ENCODE measurements at regions not wholly inside any gene's neighbourhood (a gene's known extent, or its start where the extent isn't known, plus 50 kb on each side); places are given as distances from the start of the nearest gene placed in this dataset.

DNA sequence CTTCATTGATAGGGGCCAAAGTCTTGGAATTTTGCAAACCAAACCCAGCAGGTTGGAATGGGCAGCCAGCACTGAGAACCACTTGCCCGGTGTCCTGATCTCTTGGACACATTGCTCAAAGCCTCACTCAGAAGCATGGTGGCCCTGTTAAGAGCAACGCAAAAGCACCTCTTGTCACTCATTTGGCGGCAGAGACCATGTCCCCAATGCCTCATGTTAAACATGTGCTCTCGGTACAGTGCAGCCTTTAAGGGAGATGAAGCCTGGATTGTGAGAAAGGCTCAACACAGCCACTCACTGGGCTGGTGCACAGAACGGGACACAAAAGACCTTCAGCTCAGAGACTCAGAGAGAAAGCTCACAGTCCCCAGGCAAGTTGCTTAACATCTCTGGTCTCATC is 298.4 kb upstream of the PRDM1 start:
- no peak for FAIRE-seq

DNA sequence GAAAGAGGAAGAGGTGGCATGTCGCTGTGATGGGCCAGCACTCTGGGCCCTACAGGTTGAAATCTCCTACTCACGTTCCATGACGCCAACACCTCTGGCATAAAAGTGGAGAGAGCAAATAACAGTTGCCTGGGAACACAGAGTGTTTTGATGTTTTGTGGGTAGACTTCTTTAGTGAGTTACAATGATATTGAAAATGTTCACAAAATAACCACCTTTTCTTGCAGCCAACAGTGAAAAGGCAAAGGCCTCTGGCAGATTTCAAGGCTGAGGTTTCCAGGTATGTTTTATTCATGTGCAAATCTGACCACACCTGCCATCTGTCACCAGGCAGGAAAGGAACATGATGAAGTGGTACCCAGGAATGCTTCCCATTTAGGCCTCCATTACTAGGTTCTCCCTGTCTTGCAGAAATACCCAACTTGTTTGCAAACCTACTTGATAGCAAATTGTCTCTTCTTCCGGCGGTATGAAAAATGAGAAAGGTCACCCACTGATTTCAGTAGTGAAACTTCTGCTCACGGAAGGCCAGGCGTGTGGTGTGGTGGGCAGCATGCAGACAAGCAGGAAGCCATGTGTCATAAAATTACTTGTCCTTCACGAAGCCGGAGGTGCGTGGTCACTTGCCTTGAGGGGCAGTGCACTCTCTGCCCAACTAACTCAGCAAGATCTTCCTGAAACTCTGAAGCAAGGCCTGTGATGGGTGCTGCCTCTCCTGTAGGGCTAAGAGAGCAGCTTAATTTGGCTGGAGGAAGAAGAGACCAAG is 299.1 kb upstream of the PRDM1 start:
- no peak for FAIRE-seq

DNA sequence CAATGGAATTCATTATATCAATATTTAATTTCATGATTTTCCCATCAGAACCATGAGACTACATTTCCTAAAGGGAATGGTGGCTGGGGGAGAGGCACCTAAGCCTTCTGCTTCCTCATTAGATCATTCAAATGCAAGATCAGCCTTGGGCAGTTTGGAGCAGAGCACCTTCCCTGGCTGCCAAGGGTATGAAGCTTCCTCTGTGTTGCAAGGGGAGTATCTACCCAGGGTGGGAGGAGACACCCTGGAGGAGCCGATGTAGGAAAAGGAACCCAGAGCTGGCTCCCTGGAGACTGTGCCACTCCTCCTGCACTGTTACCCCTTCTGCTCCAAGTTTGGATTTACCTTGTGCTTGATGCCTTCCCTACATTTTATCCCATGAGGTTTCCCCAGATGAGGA is 299.7 kb upstream of the PRDM1 start:
- no peak for FAIRE-seq

DNA sequence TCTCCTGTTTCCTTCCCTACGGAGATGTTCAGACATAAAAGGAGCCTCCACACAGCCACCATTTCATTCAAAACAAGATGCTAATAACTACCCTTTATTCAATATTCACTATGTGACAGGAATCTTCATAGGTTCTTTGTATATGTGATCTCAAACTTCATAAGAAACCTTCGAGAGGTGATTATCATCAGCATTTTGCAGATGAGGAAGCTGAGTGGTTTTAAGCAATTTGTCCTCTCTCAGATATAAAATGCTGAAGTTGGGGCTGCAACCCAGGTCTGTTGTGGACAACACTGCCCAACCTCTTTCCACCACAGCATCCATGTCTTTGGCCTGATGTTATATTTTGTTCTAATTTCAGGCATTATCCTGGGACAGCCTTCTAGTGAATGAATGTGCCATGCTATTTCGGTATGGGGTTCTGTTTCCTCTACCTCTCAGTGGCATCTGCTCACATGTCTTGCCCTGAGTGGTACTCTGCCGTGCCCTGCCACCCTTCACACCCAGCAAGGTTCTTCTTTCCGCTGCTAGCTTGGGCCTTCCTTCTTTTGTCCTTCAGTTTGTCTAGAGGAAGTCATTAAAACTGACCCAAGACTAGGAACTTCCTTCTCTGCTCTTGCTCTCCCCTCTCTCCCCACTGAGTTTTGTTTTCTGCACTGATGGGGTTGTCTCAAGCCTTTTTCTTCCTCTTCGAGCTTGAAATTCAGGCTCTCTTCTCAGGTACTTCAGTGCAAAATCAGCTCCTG is 300.9 kb upstream of the PRDM1 start:
- FAIRE-seq: no peak

DNA sequence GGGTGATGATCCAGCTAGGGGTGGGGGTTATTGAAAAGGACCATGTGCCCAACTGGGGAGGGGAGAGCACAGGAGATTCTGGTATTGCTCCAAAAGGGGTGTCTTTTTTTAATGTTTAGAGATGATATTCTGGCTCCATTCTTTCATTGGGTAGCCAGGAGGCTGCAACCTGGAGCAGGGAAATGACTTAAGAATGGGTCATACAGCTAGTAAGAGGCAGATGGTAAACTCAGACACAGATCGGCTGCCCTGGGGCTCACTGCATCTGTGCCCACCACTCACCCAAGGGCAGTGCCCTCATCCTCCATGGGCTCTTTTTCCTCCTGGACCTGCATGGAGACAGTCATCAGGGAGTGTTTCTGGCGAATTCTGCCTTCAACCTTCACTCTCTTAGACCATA is 302.0 kb upstream of the PRDM1 start:
- FAIRE-seq: no peak

DNA sequence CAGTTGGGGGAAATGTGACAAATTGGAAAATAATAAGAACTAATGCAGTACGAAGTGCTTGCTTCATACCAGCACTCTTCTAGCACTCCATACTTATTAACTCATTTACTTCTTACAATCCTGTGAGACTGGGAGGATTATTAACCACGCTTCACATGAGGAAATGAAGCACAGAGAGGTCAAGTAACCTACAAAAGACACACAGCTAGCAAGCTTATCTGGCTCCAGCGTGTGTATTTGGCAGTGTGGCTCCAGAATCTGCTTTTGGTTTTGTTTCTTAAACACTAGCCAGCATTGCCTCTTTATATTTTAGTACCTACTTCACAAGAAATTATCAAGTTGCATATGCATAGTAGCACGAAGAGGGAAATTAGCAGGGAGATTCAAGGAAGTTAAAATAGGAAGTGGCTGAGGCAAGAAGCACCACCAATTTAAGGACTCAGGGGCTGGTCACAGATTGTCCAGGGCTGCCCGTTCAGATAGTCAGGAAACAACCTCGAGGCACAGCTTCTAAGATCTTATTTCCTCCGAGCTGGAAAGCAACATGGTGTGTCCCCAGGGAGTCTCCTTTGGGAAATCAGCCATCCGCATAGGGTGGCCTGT is 302.7 kb upstream of the PRDM1 start:
- FAIRE-seq: no peak

DNA sequence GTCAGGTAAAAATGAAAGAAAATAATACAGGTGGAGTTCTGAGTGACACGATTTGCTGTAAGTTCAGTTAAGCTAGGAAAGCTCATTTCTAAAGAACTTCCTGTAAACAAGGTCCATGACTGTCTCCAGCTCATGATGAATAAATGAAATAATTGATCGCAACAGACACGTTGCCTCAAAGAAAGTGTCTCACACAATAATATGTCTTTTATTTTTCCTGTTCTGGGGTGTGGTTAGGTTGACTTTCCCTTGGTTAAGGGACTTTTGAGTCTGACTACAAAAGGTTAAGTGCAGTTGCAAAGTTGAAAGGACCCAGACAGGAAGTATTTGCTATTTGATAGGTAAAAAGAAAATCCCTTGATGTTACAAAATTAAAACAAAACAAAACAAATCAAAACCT is 304.2 kb upstream of the PRDM1 start:
- FAIRE-seq: no peak

DNA sequence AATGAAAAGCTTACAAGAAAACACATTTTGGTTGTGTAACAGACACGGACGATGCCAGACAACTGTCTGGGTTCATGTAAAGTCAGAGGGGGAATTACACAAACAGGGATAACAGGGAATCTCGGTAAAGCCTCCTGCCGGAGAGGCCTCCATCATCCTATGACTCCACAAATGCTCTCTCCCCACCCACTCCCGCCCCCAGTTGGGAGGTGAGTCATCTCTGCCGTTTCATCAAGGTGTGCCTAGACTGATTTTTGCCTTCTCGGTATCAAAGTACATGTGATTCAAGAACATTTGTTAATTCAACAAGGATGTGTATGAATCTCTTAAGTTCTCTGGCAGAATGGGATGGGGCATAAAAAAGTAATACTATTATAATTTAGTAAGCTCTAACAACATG is 304.9 kb upstream of the PRDM1 start:
- FAIRE-seq: no peak

DNA sequence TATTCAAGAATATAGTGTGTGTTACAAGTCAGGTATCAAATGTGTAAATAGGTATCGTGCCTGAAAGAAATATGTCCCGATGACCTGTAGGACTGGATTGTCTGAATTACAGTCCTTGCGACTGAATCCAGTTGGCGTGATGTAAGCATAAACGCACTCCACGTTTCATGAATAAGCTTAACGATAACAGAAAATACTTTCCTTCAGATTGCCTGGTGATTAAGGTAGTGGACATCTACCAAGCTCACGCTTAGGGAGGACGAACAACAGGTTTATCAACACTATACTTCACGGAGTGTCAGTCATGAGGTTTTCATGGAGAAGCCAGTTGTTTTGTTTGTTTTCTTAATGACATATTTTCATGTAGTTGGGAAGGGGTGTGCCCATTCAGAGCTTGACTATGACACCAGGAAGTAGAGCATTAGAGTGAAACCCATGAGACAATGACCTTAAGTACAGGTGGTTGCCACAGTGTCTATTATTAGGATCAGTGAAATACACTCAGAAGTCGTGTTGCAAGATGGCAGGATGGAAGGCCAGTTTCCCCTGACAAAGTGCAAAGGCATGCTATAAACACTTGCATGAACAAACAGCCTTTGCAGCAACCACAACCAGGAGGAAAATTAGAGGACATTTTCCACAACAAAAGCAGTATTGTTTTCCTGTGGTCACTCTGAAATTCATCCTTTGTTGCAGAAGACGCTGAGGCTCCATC is 305.8 kb upstream of the PRDM1 start:
- FAIRE-seq: no peak

DNA sequence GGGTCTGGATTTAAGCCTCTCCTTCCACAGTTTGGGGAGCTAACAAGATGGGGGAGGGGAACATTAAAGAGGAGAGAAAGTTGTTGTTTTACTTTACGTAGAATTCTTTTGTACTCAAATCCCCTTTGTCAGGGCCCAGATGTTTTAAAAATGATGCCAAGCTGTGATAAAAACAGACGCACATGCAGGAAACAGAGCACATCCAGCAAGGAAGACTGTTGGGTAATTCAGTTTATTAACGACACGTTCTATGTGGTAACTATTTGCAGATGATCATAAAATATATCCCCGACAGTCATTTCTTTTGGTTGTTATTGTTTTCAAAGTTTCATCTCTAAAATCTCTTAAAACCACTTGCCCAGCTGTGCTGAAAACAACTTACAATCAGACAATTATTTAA is 307.0 kb upstream of the PRDM1 start:
- no peak for FAIRE-seq

DNA sequence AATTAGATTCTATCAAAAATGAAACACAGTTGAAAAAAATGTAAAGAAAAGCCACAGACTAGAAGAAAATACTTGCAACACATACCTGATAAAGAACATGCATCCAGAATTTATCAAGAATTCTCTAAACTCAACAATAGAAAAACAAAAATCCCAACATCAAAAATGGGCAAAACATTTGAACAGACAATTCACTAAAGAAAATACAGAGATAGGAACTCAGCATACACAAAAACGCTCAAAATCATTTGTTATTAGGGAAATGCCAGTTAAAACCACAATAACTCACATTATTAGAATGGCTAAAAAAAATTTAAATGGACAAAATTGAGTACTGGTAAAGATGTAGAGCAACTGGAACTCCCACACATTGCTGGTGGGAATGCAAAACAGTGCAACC is 311.0 kb upstream of the PRDM1 start:
- FAIRE-seq: peak; percentile 10

DNA sequence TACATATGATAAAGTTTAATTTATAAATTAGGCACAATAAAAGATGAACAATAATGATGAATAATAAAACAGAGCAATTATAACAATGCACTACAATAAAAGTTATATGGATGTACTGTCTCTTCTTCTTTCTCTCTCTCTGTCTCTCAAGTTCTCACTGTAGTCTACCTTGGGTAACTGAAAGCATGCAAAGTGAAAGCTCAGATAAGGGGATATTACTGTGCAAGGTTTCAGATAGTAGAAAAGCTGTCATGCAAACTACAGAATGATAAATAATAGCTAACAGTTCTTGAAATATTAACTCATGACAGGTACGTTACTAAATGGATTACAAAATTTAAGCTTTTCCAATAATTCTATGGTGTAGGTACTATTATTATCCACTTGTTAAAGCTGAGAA is 311.9 kb upstream of the PRDM1 start:
- no peak for FAIRE-seq

DNA sequence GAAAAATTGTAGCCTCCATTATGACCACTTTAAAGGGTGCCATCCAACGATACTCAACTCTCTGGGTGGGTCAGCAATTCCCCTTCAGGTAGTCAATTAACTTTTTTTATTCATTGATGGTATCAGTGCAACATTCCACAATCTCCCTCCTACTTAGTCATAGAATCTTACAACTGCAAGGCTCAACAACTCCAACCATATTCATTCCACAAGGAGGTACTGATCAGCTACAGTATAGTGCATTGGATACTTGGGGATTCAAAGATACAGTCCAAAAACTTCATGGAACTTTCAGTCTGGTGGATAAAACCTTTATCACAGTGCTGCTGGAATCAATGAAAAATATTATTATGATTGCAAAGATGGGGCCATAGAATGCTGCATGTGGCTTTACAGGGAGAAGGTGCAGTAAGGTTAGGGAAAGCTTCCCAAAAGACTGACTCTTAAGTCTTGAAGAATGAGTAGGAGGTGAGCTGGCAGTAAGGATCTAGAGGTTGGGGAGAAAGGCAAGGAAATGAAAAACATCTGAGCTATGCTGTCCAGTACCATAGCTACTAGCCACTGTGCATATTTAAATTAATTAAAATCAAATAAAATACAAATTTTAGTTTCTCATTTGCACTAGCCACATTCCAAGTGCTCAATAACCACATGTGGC is 314.7 kb upstream of the PRDM1 start:
- no peak for FAIRE-seq

DNA sequence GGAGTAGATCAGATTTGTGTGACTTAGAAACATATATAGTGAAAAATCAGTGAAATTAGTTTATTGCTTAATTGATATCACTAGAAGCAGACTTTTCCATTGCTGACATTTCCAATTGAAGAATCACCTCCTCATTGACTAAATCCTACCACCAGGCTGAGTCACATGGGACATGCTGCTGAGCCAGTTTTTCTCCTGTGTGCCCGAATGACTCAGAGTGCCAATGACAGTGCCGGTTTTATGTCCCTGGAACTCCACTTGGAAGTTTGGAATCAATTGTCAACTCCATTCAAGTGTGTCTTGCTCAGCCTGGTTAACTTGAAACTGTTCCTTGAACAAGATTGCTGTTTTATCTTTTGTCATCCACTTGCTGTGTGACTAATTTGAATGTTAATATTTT is 316.1 kb upstream of the PRDM1 start:
- no peak for FAIRE-seq

DNA sequence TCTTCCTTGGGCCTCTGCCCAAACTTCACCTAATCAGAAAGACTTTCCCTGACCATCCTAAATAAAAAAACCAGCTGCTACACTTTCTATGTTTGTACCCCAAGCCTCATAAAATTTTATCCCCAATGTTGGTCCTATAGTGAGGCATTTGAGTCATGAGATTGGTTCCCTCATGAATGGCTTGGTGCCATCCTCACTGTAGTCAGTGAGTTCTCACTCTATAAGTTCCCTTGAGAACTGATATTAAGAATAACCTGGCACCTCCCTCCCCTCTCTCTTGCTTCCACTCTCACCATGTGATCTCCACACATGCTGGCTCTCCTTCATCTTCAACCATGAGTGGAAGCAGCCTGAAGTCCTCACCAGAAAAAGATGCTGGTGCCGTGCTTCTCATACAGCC is 316.9 kb upstream of the PRDM1 start:
- FAIRE-seq: no peak

DNA sequence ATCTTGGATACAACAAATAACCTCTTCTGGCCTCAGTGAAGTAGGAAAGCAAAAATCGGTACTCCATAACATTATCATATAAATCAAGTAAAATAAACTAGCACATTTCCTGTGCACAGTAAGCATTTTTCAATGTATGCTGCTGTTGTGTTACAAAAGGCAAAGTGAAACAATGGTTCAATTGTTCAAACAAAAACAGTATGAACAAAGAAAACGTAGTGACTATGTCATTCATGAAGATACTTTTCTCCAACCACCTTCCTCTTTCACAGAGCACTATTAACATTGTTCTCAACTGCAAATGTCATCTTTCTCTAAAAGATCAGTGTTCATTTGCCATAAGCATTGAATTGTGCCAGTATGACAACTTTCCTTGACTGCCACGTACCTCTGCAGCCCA is 318.6 kb upstream of the PRDM1 start:
- FAIRE-seq: no peak

DNA sequence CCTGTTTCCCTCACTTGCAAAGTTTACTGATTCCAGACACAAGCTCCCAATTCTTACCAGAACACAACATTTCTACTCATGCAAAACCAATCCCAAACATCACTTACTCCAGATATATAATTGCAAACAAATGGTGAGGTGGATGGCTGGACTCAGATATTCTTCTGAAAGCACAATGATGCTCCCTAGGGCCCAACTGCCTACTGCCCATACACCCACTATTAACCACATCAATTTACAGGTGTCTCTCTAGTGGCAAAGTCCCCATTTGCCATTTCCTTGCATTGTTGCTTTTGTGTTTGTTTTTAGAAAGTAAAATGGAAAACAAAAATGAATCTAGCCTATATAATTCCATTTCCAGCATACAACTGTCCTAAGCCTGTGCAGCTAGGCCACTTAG is 320.9 kb upstream of the PRDM1 start:
- no peak for FAIRE-seq

DNA sequence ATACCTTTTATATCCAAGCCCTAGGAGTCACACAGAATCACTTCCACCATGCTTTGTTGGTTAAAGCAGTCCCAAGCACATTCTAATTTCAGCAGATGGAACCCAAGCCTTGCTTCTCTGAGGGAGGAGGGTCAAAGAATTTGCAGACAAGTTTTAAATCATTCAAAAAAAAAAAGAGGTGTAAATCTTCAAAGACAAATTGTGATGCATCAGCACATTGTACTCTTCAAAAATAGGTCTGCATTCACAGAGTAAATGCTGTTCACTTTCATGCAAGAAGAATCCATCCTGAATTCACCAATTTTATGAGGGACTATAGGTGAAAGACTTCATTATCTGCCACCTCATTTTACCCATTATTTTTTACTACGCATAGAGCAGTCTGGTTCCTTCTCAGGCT is 321.8 kb upstream of the PRDM1 start:
- no peak for FAIRE-seq

DNA sequence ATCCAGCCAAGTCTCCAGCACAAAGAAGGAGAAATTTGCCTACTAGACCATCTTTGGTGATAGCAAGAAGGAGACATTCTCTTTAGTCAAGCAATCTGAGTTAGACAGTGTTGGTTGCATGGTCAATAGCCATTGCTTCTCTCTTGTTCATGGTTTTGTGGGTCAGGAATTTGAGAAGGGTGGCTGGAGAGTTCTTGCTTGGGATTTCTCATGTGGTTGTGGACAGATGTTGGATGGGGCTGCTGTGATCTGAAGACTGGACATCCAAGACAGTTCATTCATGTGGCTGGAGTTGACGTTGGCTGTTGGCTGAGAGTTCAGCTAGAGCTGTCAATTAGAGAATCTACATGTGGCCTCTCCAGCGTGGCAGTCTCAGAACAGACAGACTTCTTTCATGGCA is 322.3 kb upstream of the PRDM1 start:
- FAIRE-seq: no peak

DNA sequence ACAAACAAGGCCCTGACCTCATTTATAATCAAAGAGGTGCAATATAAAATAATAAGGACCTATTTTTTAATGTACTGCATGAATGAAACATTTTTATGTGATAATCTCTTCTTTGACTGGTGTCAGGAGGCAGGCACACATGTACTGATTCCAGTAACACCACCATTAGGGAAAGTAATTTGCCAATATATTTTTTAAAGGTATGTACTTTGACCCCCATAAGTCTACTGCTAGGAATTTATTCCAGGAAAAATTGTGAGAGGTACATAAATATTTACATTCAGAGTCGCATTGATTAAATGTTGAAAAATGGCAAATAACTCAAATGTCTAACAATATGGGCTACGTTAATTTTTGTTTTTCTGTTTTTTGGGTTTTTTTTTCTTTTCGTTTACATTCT is 325.4 kb upstream of the PRDM1 start:
- FAIRE-seq: no peak

DNA sequence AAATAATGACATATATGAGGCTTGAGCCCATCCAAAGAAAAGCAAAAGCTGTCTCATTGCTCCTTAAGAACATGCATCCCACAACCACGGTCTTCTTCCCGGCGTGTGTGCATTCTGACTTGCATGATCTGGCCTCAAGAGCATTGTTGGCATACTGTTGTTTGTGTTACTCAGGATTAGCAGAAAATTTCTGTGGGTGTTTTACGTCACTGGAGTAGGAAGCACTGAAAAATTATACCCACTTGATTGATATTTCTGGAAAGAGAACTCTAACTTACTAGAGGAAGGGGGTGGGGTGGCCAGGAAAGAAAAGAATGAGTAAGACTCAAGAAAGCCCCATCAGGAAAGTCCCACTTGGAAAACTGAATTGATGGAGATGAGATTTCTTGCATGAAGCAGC is 326.2 kb upstream of the PRDM1 start:
- no peak for FAIRE-seq

DNA sequence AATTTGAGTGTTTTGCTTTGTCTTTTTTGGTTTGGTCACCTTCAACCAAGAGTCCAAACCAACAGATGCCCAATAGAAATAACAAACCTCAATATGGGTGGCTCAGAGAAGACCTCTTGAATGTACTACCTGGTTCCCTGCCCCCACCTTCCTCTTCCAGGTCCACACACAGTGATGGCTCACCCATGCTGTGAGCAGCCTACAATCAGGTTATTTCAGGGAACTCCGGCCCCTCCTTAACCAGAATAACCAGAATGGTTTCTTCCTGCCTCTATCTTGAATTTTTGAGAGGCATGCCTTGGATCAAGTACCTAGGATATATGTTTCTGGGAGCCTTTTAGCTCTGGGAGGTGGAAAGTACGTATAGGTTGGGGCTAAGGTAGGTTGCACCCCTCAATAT is 327.1 kb upstream of the PRDM1 start:
- FAIRE-seq: no peak

All from colon (tissue), 2 donors.